ENCODE measurements at regions not wholly inside any gene's neighbourhood (a gene's known extent, or its start where the extent isn't known, plus 50 kb on each side); places are given as distances from the start of the nearest gene placed in this dataset.

GRCh38 chr13:43985422-43986072 lies 105.8 kb downstream of the LACC1 start:
- intact Hi-C loops (cut with DNase I; ENCODE audit: low total_unique reads) (no loop called here), in situ Hi-C loops (cut with MboI; ENCODE audit: low sequenced_read_pairs in 4 of 4) (no loop called here)
- no peak overlapping the region for H3K27ac ChIP-seq
- H3K4me3 ChIP-seq = no peak overlapping the region
- no peak for DNase-seq
- H3K4me1 ChIP-seq = peaks cover 3 to 4% of the 10 kb centered on the region in 2 donors
- no peak for TF ChIP-seq CTCF (IDR thresholded peaks at IDR 0.05 in 4 of 5, conservative IDR thresholded peaks at IDR 0.05 in 1 of 5)
- TF ChIP-seq POLR2A (IDR thresholded peaks at IDR 0.05) = no peak
- no peak for ATAC-seq
- no peaks in the 10 kb centered on the region for H3K9me3 ChIP-seq
- H3K36me3 ChIP-seq = no peaks in the 10 kb centered on the region
- no peaks in the 10 kb centered on the region for H3K27me3 ChIP-seq

- DNase-seq = no peak
- intact Hi-C loops (cut with DNase I; ENCODE audit: low total_unique reads) = no loop called here
Measured at GRCh38 chr13:43986421-43986981, 106.8 kb downstream of the LACC1 start.

DNA sequence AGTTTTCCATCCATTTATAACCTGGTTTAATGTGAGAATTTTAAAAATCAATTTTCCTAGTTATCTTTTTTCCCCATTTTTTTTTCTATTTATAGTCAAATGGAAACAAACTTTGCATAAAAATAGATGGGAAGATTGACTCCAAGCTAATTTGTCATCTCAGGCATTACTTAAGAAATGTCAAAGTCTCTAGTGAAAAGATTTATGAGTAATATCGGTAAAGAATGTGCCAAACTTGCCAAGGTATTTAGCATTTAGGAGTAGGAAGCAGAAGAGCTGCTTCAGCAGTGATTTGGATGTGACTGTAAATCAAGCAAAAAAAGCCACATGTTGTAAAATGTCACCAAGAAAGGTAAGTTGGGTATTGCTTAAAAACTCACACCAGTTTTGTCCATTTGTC lies 108.6 kb downstream of the LACC1 start:
- in situ Hi-C loops (cut with MboI; ENCODE audit: low sequenced_read_pairs in 4 of 4) (no loop called here), intact Hi-C loops (cut with DNase I; ENCODE audit: low total_unique reads) (no loop called here)
- H3K4me3 ChIP-seq = no peak overlapping the region
- H3K36me3 ChIP-seq = no peaks in the 10 kb centered on the region
- H3K9me3 ChIP-seq = no peaks in the 10 kb centered on the region
- H3K27me3 ChIP-seq = no peaks in the 10 kb centered on the region
- H3K27ac ChIP-seq = no peak overlapping the region
- TF ChIP-seq CTCF (IDR thresholded peaks at IDR 0.05 in 4 of 5, conservative IDR thresholded peaks at IDR 0.05 in 1 of 5) (no peak), POLR2A (IDR thresholded peaks at IDR 0.05) (no peak)
- DNase-seq = no peak
- ATAC-seq = no peak
- H3K4me1 ChIP-seq = peaks cover 3 to 5% of the 10 kb centered on the region in 2 donors

More at GRCh38 chr13:43986421-43986981, 106.8 kb downstream of the LACC1 start:
- no peak overlapping the region for H3K27ac ChIP-seq
- ATAC-seq = no peak
- TF ChIP-seq POLR2A (IDR thresholded peaks at IDR 0.05) = no peak
- no peak for TF ChIP-seq CTCF (IDR thresholded peaks at IDR 0.05 in 4 of 5, conservative IDR thresholded peaks at IDR 0.05 in 1 of 5)
- no peak overlapping the region for H3K4me3 ChIP-seq
- in situ Hi-C loops (cut with MboI; ENCODE audit: low sequenced_read_pairs in 4 of 4) = no loop called here
- H3K27me3 ChIP-seq = no peaks in the 10 kb centered on the region
- no peaks in the 10 kb centered on the region for H3K9me3 ChIP-seq
- peaks cover 3 to 5% of the 10 kb centered on the region in 2 donors for H3K4me1 ChIP-seq
- H3K36me3 ChIP-seq = no peaks in the 10 kb centered on the region

DNA sequence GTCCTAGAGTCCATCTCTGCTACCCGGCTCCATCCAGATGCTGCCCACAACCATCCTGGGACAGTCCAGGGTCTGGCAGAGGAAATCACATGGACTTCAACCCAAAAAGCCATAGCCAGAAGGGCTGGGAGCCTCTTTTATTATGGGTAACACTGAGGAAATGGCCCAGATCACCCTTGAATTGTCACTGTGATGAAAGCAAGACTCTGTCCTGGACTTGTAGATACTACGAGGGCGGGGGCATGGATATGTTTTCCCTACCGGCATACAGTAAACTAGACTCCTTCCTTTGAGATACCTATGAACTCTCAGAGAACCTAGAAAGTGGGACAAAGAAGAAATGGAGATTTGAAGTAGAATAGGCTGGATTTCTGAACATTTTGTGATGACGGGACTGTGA lies 110.3 kb downstream of the LACC1 start:
- ATAC-seq = no peak
- intact Hi-C loops (cut with DNase I; ENCODE audit: low total_unique reads) = no loop called here
- no peaks in the 10 kb centered on the region for H3K27me3 ChIP-seq
- no peak for DNase-seq
- no peak overlapping the region for H3K4me3 ChIP-seq
- peaks cover 3 to 5% of the 10 kb centered on the region in 2 donors for H3K4me1 ChIP-seq
- peaks cover 0 to 2% (median 0%) of the 10 kb centered on the region in 3 donors for H3K9me3 ChIP-seq
- no peaks in the 10 kb centered on the region for H3K36me3 ChIP-seq
- in situ Hi-C loops (cut with MboI; ENCODE audit: low sequenced_read_pairs in 4 of 4) = no loop called here
- H3K27ac ChIP-seq = no peak overlapping the region
- TF ChIP-seq CTCF (IDR thresholded peaks at IDR 0.05 in 4 of 5, conservative IDR thresholded peaks at IDR 0.05 in 1 of 5) = no peak
- no peak for TF ChIP-seq POLR2A (IDR thresholded peaks at IDR 0.05)
